ENCODE measurements at regions not wholly inside any gene's neighbourhood (a gene's known extent, or its start where the extent isn't known, plus 50 kb on each side); places are given as distances from the start of the nearest gene placed in this dataset.
"Not testable (repeated sequence)": the region's sequence is repeated elsewhere in the genome, so short reads cannot be mapped to it uniquely, and the experiment has no call there.

DNA sequence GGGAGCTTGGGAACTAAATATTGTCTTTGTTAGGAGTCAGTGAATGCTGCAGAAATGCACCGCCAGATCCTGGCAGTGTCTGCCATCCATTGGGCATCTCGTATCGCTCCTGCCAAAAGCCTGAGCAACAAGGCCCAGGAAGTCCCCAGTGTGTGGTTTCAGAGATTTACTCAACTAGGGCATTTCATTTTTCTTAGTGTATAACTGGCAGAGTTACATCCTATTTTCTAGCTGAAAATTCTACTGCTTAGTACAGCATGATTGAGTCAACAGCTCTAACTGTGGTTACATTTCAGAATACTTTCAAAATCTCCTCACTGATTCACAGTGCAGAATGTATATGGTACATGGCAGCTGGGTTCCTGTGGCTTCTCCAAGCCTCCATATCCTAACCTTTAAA, 95.8 kb upstream of the CREB5 start:
- FAIRE-seq (no peak), DNase-seq (ENCODE audit: insufficient read length, low spot score) (no peak)
- TF ChIP-seq POLR2AphosphoS5 (IDR thresholded peaks at IDR 0.05; ENCODE audit: low read depth, low read length) (no peak), POLR2A (IDR thresholded peaks at IDR 0.05; ENCODE audit: low read depth, low read length) (no peak), SPI1 (IDR thresholded peaks at IDR 0.05; ENCODE audit: low read depth, low read length) (no peak), TAF1 (IDR thresholded peaks at IDR 0.05; ENCODE audit: low read depth, low read length) (no peak), POU2F2 (IDR thresholded peaks at IDR 0.05; ENCODE audit: low read depth, low read length) (no peak), PAX5 (IDR thresholded peaks at IDR 0.05; ENCODE audit: insufficient read depth, low read length, severe bottlenecking) (no peak)

GRCh38 chr7:28318101-28318762, 94.1 kb upstream of the CREB5 start:
- no peak for DNase-seq (ENCODE audit: insufficient read length, low spot score)
- FAIRE-seq = no peak
- TF ChIP-seq PAX5 (IDR thresholded peaks at IDR 0.05; ENCODE audit: insufficient read depth, low read length, severe bottlenecking) = no peak

- FAIRE-seq (no peak), DNase-seq (ENCODE audit: insufficient read length, low spot score) (no peak)
- TF ChIP-seq SPI1 (IDR thresholded peaks at IDR 0.05; ENCODE audit: low read depth, low read length) = no peak
- TF ChIP-seq POU2F2 (IDR thresholded peaks at IDR 0.05; ENCODE audit: low read depth, low read length) = no peak
- TF ChIP-seq TAF1 (IDR thresholded peaks at IDR 0.05; ENCODE audit: low read depth, low read length) = no peak
- no peak for TF ChIP-seq POLR2AphosphoS5 (IDR thresholded peaks at IDR 0.05; ENCODE audit: low read depth, low read length)
- no peak for TF ChIP-seq POLR2A (IDR thresholded peaks at IDR 0.05; ENCODE audit: low read depth, low read length)
- no peak for TF ChIP-seq PAX5 (IDR thresholded peaks at IDR 0.05; ENCODE audit: insufficient read depth, low read length, severe bottlenecking)
Measured at GRCh38 chr7:28323833-28324232, 88.5 kb upstream of the CREB5 start.

- DNase-seq (ENCODE audit: insufficient read length, low spot score) (no peak), FAIRE-seq (no peak)
- no peak for TF ChIP-seq POU2F2 (IDR thresholded peaks at IDR 0.05; ENCODE audit: low read depth, low read length)
- no peak for TF ChIP-seq POLR2AphosphoS5 (IDR thresholded peaks at IDR 0.05; ENCODE audit: low read depth, low read length)
- no peak for TF ChIP-seq TAF1 (IDR thresholded peaks at IDR 0.05; ENCODE audit: low read depth, low read length)
Measured at GRCh38 chr7:28328146-28328545, 84.2 kb upstream of the CREB5 start.

DNA sequence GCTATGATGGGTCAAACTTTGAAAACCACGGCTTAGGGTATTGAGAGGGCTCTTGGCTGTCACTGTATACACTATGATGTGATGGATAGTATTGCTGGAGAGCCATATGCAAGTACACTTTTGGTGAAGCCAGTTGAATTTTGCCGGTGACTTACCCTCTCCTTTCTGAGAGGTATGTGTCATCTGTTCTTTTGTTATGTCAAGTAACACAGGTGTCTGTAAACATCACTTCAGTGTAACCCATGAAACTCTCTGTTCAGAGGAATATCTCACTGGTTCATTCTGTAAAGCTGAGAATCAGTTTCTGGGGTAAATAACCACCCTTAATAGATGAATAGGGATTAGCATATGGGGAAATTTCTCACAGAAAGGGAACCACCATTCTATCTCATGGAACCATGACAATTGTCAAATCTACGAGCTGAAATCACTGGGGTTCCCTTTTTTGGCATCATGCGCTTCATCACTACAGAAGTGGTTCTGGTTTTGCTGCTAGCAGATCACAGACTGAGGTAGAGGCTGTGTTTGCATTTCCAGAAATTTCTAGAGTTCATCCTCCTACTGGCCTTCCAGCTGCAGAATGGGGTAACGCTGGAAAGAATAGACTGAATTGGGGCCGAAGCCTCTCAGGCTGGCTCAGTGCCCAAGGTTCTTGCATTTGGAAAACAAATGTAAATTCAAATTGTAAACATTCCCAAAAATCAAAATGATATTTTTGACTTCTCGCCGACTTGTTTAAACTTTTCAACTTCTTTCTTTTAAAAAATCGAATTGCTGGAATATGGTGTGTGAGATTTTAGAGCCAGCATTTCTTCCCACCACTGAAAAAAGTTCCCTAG, 83.3 kb upstream of the CREB5 start:
- no peak for TF ChIP-seq POLR2AphosphoS5 (IDR thresholded peaks at IDR 0.05; ENCODE audit: low read depth, low read length)
- TF ChIP-seq PAX5 (IDR thresholded peaks at IDR 0.05; ENCODE audit: insufficient read depth, low read length, severe bottlenecking) = no peak
- TF ChIP-seq POU2F2 (IDR thresholded peaks at IDR 0.05; ENCODE audit: low read depth, low read length) = no peak
- peak; percentile 53; the same call in 1 of the 2 replicates for TF ChIP-seq SPI1 (IDR thresholded peaks at IDR 0.05; ENCODE audit: low read depth, low read length)
- DNase-seq (ENCODE audit: insufficient read length, low spot score) (no peak), FAIRE-seq (no peak)

DNA sequence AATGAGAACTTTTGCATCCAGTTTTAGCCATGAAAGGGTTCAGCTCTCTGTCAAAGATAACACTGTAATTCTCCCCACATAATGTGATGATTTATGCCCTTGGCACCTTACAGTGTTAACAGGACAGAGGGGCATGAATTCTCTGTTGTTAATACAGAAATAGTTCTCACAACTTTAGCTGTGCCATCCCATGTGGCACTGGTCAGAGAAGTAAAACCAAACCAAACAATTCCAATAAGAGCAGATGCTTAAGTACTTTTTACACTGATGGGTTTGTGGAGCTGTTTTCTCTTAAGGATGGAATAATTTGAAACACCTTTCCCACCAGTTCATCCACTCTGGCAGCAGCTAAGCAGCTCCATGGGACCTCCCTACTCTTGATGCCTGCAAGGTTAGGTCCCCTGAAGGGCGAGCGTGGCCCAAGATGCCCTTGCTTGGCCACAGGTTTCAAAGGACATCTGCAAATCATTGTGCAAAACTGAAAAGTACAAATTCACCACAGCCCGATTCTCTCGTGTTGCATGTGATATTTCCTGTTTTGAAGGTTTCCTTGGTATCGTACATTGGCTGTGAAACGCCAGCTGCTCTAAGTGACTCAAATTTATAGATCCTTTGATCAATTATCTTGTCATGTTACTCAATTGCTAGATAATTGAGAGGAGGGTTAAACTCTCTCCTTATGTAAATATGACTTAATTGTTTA, 82.5 kb upstream of the CREB5 start:
- DNase-seq (ENCODE audit: insufficient read length, low spot score) = no peak
- no peak for TF ChIP-seq TAF1 (IDR thresholded peaks at IDR 0.05; ENCODE audit: low read depth, low read length)
- no peak for TF ChIP-seq POU2F2 (IDR thresholded peaks at IDR 0.05; ENCODE audit: low read depth, low read length)
- no peak for TF ChIP-seq POLR2AphosphoS5 (IDR thresholded peaks at IDR 0.05; ENCODE audit: low read depth, low read length)
- no peak for TF ChIP-seq SPI1 (IDR thresholded peaks at IDR 0.05; ENCODE audit: low read depth, low read length)
- FAIRE-seq = peak; percentile 43

- DNase-seq (ENCODE audit: insufficient read length, low spot score) (no peak), FAIRE-seq (no peak)
- no peak for TF ChIP-seq POLR2A (IDR thresholded peaks at IDR 0.05; ENCODE audit: low read depth, low read length)
- TF ChIP-seq POLR2AphosphoS5 (IDR thresholded peaks at IDR 0.05; ENCODE audit: low read depth, low read length) = no peak
- TF ChIP-seq SPI1 (IDR thresholded peaks at IDR 0.05; ENCODE audit: low read depth, low read length) = no peak
- no peak for TF ChIP-seq POU2F2 (IDR thresholded peaks at IDR 0.05; ENCODE audit: low read depth, low read length)
- TF ChIP-seq PAX5 (IDR thresholded peaks at IDR 0.05; ENCODE audit: insufficient read depth, low read length, severe bottlenecking) = no peak
- TF ChIP-seq TAF1 (IDR thresholded peaks at IDR 0.05; ENCODE audit: low read depth, low read length) = no peak
Measured at GRCh38 chr7:28330384-28331070, 81.8 kb upstream of the CREB5 start.

DNA sequence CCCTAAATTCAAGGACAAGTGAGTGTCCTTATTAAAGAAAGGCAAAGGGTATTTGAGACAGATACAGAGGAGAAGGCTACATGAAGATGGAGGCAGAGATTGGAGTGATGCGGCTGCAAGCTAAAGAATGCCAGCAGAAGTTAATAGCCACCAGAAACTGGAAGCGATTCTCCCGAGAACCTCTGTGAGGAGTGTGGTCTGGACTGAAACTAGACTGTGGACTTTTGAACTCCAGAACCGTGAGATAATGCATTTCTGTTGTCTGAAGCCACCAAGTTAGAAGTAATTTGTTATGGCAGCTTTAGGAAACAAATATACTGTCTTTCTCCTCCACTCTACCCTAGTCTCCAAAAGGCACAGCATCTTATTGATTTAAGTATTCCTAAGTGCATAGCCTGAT, 80.3 kb upstream of the CREB5 start:
- TF ChIP-seq POU2F2 (IDR thresholded peaks at IDR 0.05; ENCODE audit: low read depth, low read length) = no peak
- TF ChIP-seq TAF1 (IDR thresholded peaks at IDR 0.05; ENCODE audit: low read depth, low read length) = no peak
- TF ChIP-seq SPI1 (IDR thresholded peaks at IDR 0.05; ENCODE audit: low read depth, low read length) = no peak
- no peak for TF ChIP-seq PAX5 (IDR thresholded peaks at IDR 0.05; ENCODE audit: insufficient read depth, low read length, severe bottlenecking)
- no peak for TF ChIP-seq POLR2A (IDR thresholded peaks at IDR 0.05; ENCODE audit: low read depth, low read length)
- no peak for TF ChIP-seq POLR2AphosphoS5 (IDR thresholded peaks at IDR 0.05; ENCODE audit: low read depth, low read length)
- no peak for FAIRE-seq
- DNase-seq (ENCODE audit: insufficient read length, low spot score) = no peak

GRCh38 chr7:28333548-28333947, 78.8 kb upstream of the CREB5 start:
- FAIRE-seq; DNase-seq (ENCODE audit: insufficient read length, low spot score): not testable (repeated sequence)
